ENCODE measurements at regions not wholly inside any gene's neighbourhood (a gene's known extent, or its start where the extent isn't known, plus 50 kb on each side); places are given as distances from the start of the nearest gene placed in this dataset.

GRCh38 chr7:137160236-137160635, 183.3 kb downstream of the PTN start:
- TF ChIP-seq POLR2AphosphoS5 (IDR thresholded peaks at IDR 0.05) (no peak), MXI1 (conservative IDR thresholded peaks at IDR 0.05; ENCODE audit: poor library complexity, severe bottlenecking) (no peak), CTCF (IDR thresholded peaks at IDR 0.05; ENCODE audit: poor library complexity, severe bottlenecking) (no peak), SMC3 (conservative IDR thresholded peaks at IDR 0.05; ENCODE audit: poor library complexity) (no peak), EZH2 (IDR thresholded peaks at IDR 0.05; ENCODE audit: borderline replicate concordance, insufficient read depth, low read length, poor library complexity, severe bottlenecking) (no peak), EP300 (conservative IDR thresholded peaks at IDR 0.05; ENCODE audit: poor library complexity, severe bottlenecking) (no peak), REST (IDR thresholded peaks at IDR 0.05; ENCODE audit: borderline replicate concordance) (no peak), TAF1 (IDR thresholded peaks at IDR 0.05; ENCODE audit: low read depth) (no peak)
- Histone ChIP-seq H3F3A (ENCODE audit: insufficient read depth, low read length, poor library complexity, severe bottlenecking) (no peaks in the 10 kb centered on the region), H3K9me2 (ENCODE audit: insufficient read depth, low read length) (no peaks in the 10 kb centered on the region), H2AFZ (ENCODE audit: low read depth, low read length) (no peak overlapping the region), H3K4me3 (ENCODE audit: low read length) (no peak overlapping the region), H3K4me2 (ENCODE audit: low read length) (no peak overlapping the region), H3K27me3 (ENCODE audit: insufficient read depth, low read depth, low read length) (no peaks in the 10 kb centered on the region), H4K20me1 (ENCODE audit: insufficient read depth) (no peaks in the 10 kb centered on the region), H3K27ac (ENCODE audit: low read length) (no peak overlapping the region), H3K79me2 (replicated peaks; ENCODE audit: insufficient read depth, low read length) (no peaks in the 10 kb centered on the region), H3K36me3 (ENCODE audit: insufficient read depth, low read length) (no peaks in the 10 kb centered on the region), H3K9me3 (ENCODE audit: low read length) (no peaks in the 10 kb centered on the region), H3K9ac (ENCODE audit: low read length) (no peak overlapping the region)

GRCh38 chr7:137157256-137157655, 186.3 kb downstream of the PTN start:
- H3K4me2 ChIP-seq (ENCODE audit: low read length): no peak overlapping the region
- no peaks in the 10 kb centered on the region for H3K27me3 ChIP-seq (ENCODE audit: insufficient read depth, low read depth, low read length)
- H3K9me3 ChIP-seq (ENCODE audit: low read length): no peaks in the 10 kb centered on the region
- no peak overlapping the region for H2AFZ ChIP-seq (ENCODE audit: low read depth, low read length)
- no peak overlapping the region for H3K4me3 ChIP-seq (ENCODE audit: low read length)
- no peaks in the 10 kb centered on the region for H3K9me2 ChIP-seq (ENCODE audit: insufficient read depth, low read length)
- no peaks in the 10 kb centered on the region for H3K36me3 ChIP-seq (ENCODE audit: insufficient read depth, low read length)
- no peak for TF ChIP-seq TAF1 (IDR thresholded peaks at IDR 0.05; ENCODE audit: low read depth)
- TF ChIP-seq EP300 (conservative IDR thresholded peaks at IDR 0.05; ENCODE audit: poor library complexity, severe bottlenecking): no peak
- no peak for TF ChIP-seq EZH2 (IDR thresholded peaks at IDR 0.05; ENCODE audit: borderline replicate concordance, insufficient read depth, low read length, poor library complexity, severe bottlenecking)
- TF ChIP-seq RAD21 (conservative IDR thresholded peaks at IDR 0.05): no peak
- TF ChIP-seq SMC3 (conservative IDR thresholded peaks at IDR 0.05; ENCODE audit: poor library complexity): no peak
- TF ChIP-seq REST (IDR thresholded peaks at IDR 0.05; ENCODE audit: borderline replicate concordance): no peak
- TF ChIP-seq POLR2AphosphoS5 (IDR thresholded peaks at IDR 0.05): no peak
- TF ChIP-seq MXI1 (conservative IDR thresholded peaks at IDR 0.05; ENCODE audit: poor library complexity, severe bottlenecking): no peak
- TF ChIP-seq CTCF (IDR thresholded peaks at IDR 0.05; ENCODE audit: poor library complexity, severe bottlenecking): no peak
- H3F3A ChIP-seq (ENCODE audit: insufficient read depth, low read length, poor library complexity, severe bottlenecking): no peaks in the 10 kb centered on the region
- no peaks in the 10 kb centered on the region for H3K79me2 ChIP-seq (replicated peaks; ENCODE audit: insufficient read depth, low read length)
- no peak overlapping the region for H3K27ac ChIP-seq (ENCODE audit: low read length)
- no peaks in the 10 kb centered on the region for H4K20me1 ChIP-seq (ENCODE audit: insufficient read depth)
- H3K9ac ChIP-seq (ENCODE audit: low read length): no peak overlapping the region
